SK-N-SH (cell line): ENCODE measurements at regions not wholly inside any gene's neighbourhood (a gene's known extent, or its start where the extent isn't known, plus 50 kb on each side); places are given as distances from the start of the nearest gene placed in this dataset.

Experiments
- CTCF ChIP-seq: fragments of 200-600 bp; sonication (generic); IDR thresholded peaks from 2 replicates; pipeline ENCODE4 v1.6.1; 2017; ENCODE audit warnings: antibody characterized with exemption, mild to moderate bottlenecking, moderate library complexity
- EP300 ChIP-seq, 2 experiments: IDR thresholded peaks; 2 replicates each; pipeline versions ENCODE4 v1.4.0 to v1.6.1; 2012; ENCODE audit warnings: borderline replicate concordance in 1 of 2, low read depth in 1 of 2, low read length in 1 of 2
- EZH2phosphoT487 ChIP-seq: fragments of 200-600 bp; sonication (generic); IDR thresholded peaks from 2 replicates; pipeline ENCODE4 v1.6.1; 2017; ENCODE audit warnings: low read depth, mixed run types, mild to moderate bottlenecking, antibody characterized with exemption, moderate library complexity, borderline replicate concordance
- GATA2 ChIP-seq: sonication (generic); formaldehyde crosslinking; IDR thresholded peaks from 2 replicates; pipeline ENCODE4 v1.5.0; 2020; ENCODE audit warnings: mild to moderate bottlenecking, missing genetic modification reagents
- MXI1 ChIP-seq: IDR thresholded peaks from 2 replicates; pipeline ENCODE4 v1.6.1; 2012; ENCODE audit warnings: mild to moderate bottlenecking, low read depth, low read length, improper control_type of control experiment
- POLR2AphosphoS5 ChIP-seq: IDR thresholded peaks from 2 replicates; pipeline ENCODE4 v1.6.1; 2012; ENCODE audit warnings: low read depth, low read length
- REST ChIP-seq: IDR thresholded peaks from 2 replicates; pipeline ENCODE4 v1.6.1; 2012; ENCODE audit warnings: mild to moderate bottlenecking, low read depth, low read length, moderate library complexity
- SMC3 ChIP-seq: IDR thresholded peaks from 2 replicates; pipeline ENCODE4 v1.6.1; 2012; ENCODE audit warnings: low read depth, low read length, improper control_type of control experiment
- TCF12 ChIP-seq: IDR thresholded peaks from 2 replicates; pipeline ENCODE4 v1.4.0; 2012
- TEAD4 ChIP-seq: IDR thresholded peaks from 2 replicates; pipeline ENCODE4 v1.4.0; 2012; ENCODE audit warnings: mild to moderate bottlenecking, borderline replicate concordance; ENCODE audit not compliant: insufficient read depth
- USF2 ChIP-seq: fragments of 150-350 bp; IDR thresholded peaks from 2 replicates; pipeline ENCODE4 v1.6.1; 2017; ENCODE audit warnings: antibody characterized with exemption, low read length, low read depth, borderline replicate concordance

DNA sequence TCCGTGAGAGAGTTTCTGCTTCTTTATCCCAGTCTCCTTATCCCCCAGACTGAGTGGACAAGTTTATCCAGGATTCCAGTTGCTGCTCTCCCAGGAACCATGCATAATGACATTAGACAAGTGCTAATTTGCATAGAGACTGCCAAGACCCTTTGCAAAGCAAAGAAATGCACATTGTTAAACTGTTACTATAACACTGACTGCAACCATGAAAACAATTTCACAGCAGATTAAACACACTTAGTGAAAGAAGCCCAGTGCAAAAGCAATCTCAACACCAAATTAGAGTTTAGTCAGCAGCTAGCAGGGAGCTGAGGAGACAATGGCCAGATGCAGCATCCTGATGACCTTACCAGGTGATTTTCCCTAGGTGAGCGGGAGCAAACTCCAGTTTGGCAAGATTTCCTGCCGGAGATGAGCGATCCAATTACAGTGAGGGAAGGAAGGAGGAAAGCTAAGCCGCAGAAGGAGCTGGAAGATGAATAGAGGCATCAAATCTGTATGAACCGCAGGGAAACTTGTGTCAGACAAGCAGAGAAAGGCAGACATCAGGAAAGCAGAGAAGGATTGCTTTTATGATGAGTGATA, 273.8 kb upstream of the B3GAT1 start:
- TF ChIP-seq CTCF (no peak), EZH2phosphoT487 (no peak), POLR2AphosphoS5 (no peak), REST (no peak), TEAD4 (no peak), SMC3 (no peak), GATA2 (CRISPR knock-in tag) (no peak), MXI1 (no peak), TCF12 (no peak), USF2 (no peak), EP300 (IDR thresholded peaks at IDR 0.05; ENCODE audit: borderline replicate concordance in 1 of 2, low read depth in 1 of 2, low read length in 1 of 2) (no peak)
